SK-N-MC (cell line): ENCODE measurements at regions not wholly inside any gene's neighbourhood (a gene's known extent, or its start where the extent isn't known, plus 50 kb on each side); places are given as distances from the start of the nearest gene placed in this dataset.

Source experiments
- EZH2 ChIP-seq: fragments of 200-600 bp; sonication (generic); IDR thresholded peaks from one replicate; pipeline ENCODE4 v1.6.1; 2017; ENCODE audit warnings: antibody characterized with exemption
- POLR2AphosphoS5 ChIP-seq: IDR thresholded peaks from 2 replicates; pipeline ENCODE4 v1.6.1; 2012; ENCODE audit warnings: mild to moderate bottlenecking, low read depth, low read length, borderline replicate concordance

GRCh38 chr6:149223904-149224351 lies 93.6 kb upstream of the TAB2 start:
- TF ChIP-seq POLR2AphosphoS5 = no peak
- no peak for TF ChIP-seq EZH2
